ENCODE measurements at regions not wholly inside any gene's neighbourhood (a gene's known extent, or its start where the extent isn't known, plus 50 kb on each side); places are given as distances from the start of the nearest gene placed in this dataset.
"Not testable (repeated sequence)": the region's sequence is repeated elsewhere in the genome, so short reads cannot be mapped to it uniquely, and the experiment has no call there.

- no peak for DNase-seq
Measured at GRCh38 chr2:153420394-153420793, 58.2 kb downstream of the RPRM start.

- DNase-seq: no peak
Measured at GRCh38 chr2:153417077-153417476, 61.5 kb downstream of the RPRM start.

- DNase-seq: no peak
Measured at GRCh38 chr2:153416071-153416470, 62.5 kb downstream of the RPRM start.

GRCh38 chr2:153408710-153409385, 69.7 kb downstream of the RPRM start:
- DNase-seq: no peak

- no peak for DNase-seq
Measured at GRCh38 chr2:153405196-153405595, 73.4 kb downstream of the RPRM start.

- no peak for DNase-seq
Measured at GRCh38 chr2:153404792-153405191, 73.8 kb downstream of the RPRM start.

GRCh38 chr2:153403940-153404339, 74.6 kb downstream of the RPRM start:
- no peak for DNase-seq

- not testable (repeated sequence) for DNase-seq
Measured at GRCh38 chr2:153403352-153403751, 75.2 kb downstream of the RPRM start.

- no peak for DNase-seq
Measured at GRCh38 chr2:153394686-153395085, 83.9 kb downstream of the RPRM start.

GRCh38 chr2:153394247-153394646, 84.3 kb downstream of the RPRM start:
- DNase-seq: no peak

- DNase-seq: no peak
Measured at GRCh38 chr2:153393518-153393917, 85.0 kb downstream of the RPRM start.

GRCh38 chr2:153391131-153391530, 87.4 kb downstream of the RPRM start:
- DNase-seq: no peak

GRCh38 chr2:153388246-153388645, 90.3 kb downstream of the RPRM start:
- DNase-seq: no peak

- no peak for DNase-seq
Measured at GRCh38 chr2:153387203-153387602, 91.4 kb downstream of the RPRM start.

- DNase-seq: no peak
Measured at GRCh38 chr2:153386481-153386897, 92.1 kb downstream of the RPRM start.

GRCh38 chr2:153373510-153374279, 104.9 kb downstream of the RPRM start:
- no peak for DNase-seq

- DNase-seq: no peak
Measured at GRCh38 chr2:153360239-153360638, 118.3 kb downstream of the RPRM start.

- DNase-seq: no peak
Measured at GRCh38 chr2:153354377-153354776, 124.2 kb downstream of the RPRM start.

- DNase-seq: no peak
Measured at GRCh38 chr2:153349603-153350002, 129.0 kb downstream of the RPRM start.

- no peak for DNase-seq
Measured at GRCh38 chr2:153347818-153348495, 130.6 kb downstream of the RPRM start.

GRCh38 chr2:153320879-153321278, 157.7 kb downstream of the RPRM start:
- DNase-seq: no peak

- DNase-seq: no peak
Measured at GRCh38 chr2:153311432-153311831, 167.1 kb downstream of the RPRM start.

GRCh38 chr2:153308466-153308865, 170.1 kb downstream of the RPRM start:
- no peak for DNase-seq

GRCh38 chr2:153307223-153307622, 171.3 kb downstream of the RPRM start:
- DNase-seq: no peak
